MCF 10A (cell line): ENCODE measurements at regions not wholly inside any gene's neighbourhood (a gene's known extent, or its start where the extent isn't known, plus 50 kb on each side); places are given as distances from the start of the nearest gene placed in this dataset.

Experiments used
- BruUV-seq: library from RNA; stranded (reverse); fragments of 400-500 nt; replicated peaks from 2 replicates; lab custom pipeline; 2021; lab: Mats Ljungman, UMichigan
- CTCF ChIA-PET: fragments of 300-600 bp; sonication (Branson Sonifier 250); formaldehyde crosslinking; extraction: SDS; loops from one replicate; lab custom pipeline; 2021; ENCODE audit warnings: antibody characterized with exemption, inconsistent platforms; lab: Yijun Ruan, JAX
- POLR2A ChIA-PET: fragments of 300-600, 350-650 bp; sonication (Branson Sonifier 250); formaldehyde crosslinking; extraction: SDS; loops from one replicate; lab custom pipeline; 2020; ENCODE audit warnings: antibody characterized with exemption, inconsistent platforms; lab: Yijun Ruan, JAX
- DNase-seq: peaks from one replicate; pipeline ENCODE4 v3.0.0-alpha.2; 2018; ENCODE audit not compliant: unreplicated experiment
- H3K27ac Mint-ChIP-seq: one replicate; pipeline ENCODE4 v1.8.0; 2022; ENCODE audit warnings: mild to moderate bottlenecking, low read depth, mixed read lengths; ENCODE audit not compliant: unreplicated experiment
- H3K27me3 Mint-ChIP-seq: one replicate; pipeline ENCODE4 v1.8.0; 2022; ENCODE audit warnings: mixed read lengths; ENCODE audit not compliant: insufficient read depth, unreplicated experiment
- H3K36me3 Mint-ChIP-seq: one replicate; pipeline ENCODE4 v1.8.0; 2022; ENCODE audit warnings: mild to moderate bottlenecking, moderate library complexity, mixed read lengths; ENCODE audit not compliant: insufficient read depth, unreplicated experiment
- H3K4me1 Mint-ChIP-seq: one replicate; pipeline ENCODE4 v1.8.0; 2022; ENCODE audit warnings: mixed read lengths; ENCODE audit not compliant: insufficient read depth, unreplicated experiment
- H3K4me3 Mint-ChIP-seq: one replicate; pipeline ENCODE4 v1.8.0; 2022; ENCODE audit warnings: mild to moderate bottlenecking, moderate library complexity, mixed read lengths; ENCODE audit not compliant: unreplicated experiment
- H3K9me3 Mint-ChIP-seq: one replicate; pipeline ENCODE4 v1.8.0; 2022; ENCODE audit warnings: mixed read lengths; ENCODE audit not compliant: unreplicated experiment
- intact Hi-C: fragments of 100-400 bp; cut with micrococcal nuclease; formaldehyde crosslinking; loops from 2 replicates; pipeline ENCODE4 v1.14.1; 2022
- TF ChIP-seq, protein P1 (sequence below): fragments of 200-600 bp; IDR thresholded peaks from one replicate; pipeline ENCODE4 v1.8.0; 2022; ENCODE audit warnings: antibody characterized with exemption, mild to moderate bottlenecking; ENCODE audit not compliant: unreplicated experiment

DNA sequence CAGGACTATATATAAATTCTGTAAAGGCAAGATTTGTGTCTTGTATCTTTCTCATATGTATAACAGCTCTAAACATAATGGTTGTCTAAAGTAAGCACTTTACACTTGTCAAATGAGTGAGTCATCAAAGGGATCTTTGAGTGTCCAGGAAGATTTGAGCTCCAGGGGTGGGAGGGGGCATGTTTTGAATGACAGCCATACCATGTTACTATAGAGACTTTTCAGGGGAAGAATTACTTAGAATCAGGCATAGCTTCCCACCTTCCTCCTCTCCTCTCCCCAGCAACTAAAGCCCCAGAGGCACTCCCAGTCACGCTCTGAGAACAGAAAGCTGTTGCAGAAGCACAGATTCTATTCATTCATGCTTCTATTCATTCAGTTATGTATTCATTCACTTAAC lies 65.8 kb upstream of the ALK start:
- Mint-ChIP-seq H3K27ac (no peak overlapping the region), H3K4me1 (peaks cover 7% of the 10 kb centered on the region), H3K9me3 (no peaks in the 10 kb centered on the region), H3K36me3 (no peaks in the 10 kb centered on the region), H3K4me3 (no peak overlapping the region), H3K27me3 (peaks cover 10% of the 10 kb centered on the region)
- ChIA-PET CTCF (interaction anchor here (0.9 to 1.1 kb wide), 4 partner anchors 15 to 58 kb away, joined by 4 to 5 read pairs (median 4); no protein-coding TSS in a partner anchor), POLR2A (no interaction called here)
- DNase-seq = no peak
- intact Hi-C loops = no loop called here
- no TSS peak for BruUV-seq
- TF ChIP-seq, protein P1, sequence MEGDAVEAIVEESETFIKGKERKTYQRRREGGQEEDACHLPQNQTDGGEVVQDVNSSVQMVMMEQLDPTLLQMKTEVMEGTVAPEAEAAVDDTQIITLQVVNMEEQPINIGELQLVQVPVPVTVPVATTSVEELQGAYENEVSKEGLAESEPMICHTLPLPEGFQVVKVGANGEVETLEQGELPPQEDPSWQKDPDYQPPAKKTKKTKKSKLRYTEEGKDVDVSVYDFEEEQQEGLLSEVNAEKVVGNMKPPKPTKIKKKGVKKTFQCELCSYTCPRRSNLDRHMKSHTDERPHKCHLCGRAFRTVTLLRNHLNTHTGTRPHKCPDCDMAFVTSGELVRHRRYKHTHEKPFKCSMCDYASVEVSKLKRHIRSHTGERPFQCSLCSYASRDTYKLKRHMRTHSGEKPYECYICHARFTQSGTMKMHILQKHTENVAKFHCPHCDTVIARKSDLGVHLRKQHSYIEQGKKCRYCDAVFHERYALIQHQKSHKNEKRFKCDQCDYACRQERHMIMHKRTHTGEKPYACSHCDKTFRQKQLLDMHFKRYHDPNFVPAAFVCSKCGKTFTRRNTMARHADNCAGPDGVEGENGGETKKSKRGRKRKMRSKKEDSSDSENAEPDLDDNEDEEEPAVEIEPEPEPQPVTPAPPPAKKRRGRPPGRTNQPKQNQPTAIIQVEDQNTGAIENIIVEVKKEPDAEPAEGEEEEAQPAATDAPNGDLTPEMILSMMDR = no peak

DNA sequence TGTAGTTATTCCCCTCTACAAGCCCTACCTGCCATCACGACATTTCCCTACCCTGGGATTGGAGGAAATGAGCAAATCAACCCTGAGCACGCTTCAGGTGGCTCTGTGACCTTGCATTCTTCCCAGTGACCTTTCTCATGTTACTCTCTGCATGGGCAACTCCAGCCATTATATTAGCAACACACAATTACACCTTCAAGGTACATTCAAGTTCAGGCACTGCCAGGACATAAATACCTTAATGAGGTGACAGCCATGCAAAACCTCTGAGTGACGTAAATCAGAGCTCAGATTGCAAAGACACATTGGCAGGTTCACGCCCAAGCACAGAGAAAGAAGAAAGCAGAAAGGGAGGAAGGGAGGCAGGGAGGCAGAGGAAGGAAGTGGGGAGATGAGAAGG lies 68.7 kb upstream of the ALK start:
- POLR2A ChIA-PET = no interaction called here
- peaks cover 7% of the 10 kb centered on the region for H3K4me1 Mint-ChIP-seq
- no TSS peak for BruUV-seq
- TF ChIP-seq, protein P1 = no peak
- CTCF ChIA-PET = interaction anchor here (1.1 kb wide), 1 partner anchor 11 kb away, joined by 3 read pairs; no protein-coding TSS in a partner anchor
- no peak overlapping the region for H3K4me3 Mint-ChIP-seq
- intact Hi-C loops = no loop called here
- no peaks in the 10 kb centered on the region for H3K36me3 Mint-ChIP-seq
- no peak overlapping the region for H3K27ac Mint-ChIP-seq
- no peaks in the 10 kb centered on the region for H3K9me3 Mint-ChIP-seq
- peaks cover 13% of the 10 kb centered on the region for H3K27me3 Mint-ChIP-seq
- peak; percentile 11 for DNase-seq

DNA sequence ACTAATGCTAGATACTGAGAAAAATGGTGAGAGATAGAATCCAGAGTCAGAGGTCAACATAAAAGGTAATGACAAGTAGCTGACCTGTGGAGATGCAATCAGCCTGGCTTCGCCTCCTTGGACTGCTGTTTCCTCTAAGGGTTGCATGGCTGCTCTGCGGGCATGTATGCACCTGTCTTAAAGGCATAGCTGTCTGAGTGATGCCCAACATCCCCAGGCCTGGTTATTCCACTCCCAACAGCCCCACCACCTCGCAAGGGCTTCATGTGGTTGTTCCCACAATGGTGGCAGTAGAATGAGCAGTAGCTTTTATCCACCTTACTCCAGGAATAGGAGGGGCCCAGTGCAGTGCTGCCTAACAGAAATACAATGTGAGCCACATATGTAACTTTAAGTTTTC lies 69.7 kb upstream of the ALK start:
- Mint-ChIP-seq H3K27me3 (peaks cover 22% of the 10 kb centered on the region), H3K36me3 (no peaks in the 10 kb centered on the region), H3K9me3 (no peaks in the 10 kb centered on the region), H3K4me1 (peaks cover 7% of the 10 kb centered on the region), H3K4me3 (no peak overlapping the region), H3K27ac (no peak overlapping the region)
- no TSS peak for BruUV-seq
- TF ChIP-seq, protein P1 = no peak
- CTCF ChIA-PET = interaction anchor here (1.1 kb wide), 1 partner anchor 12 kb away, joined by 3 read pairs; no protein-coding TSS in a partner anchor
- intact Hi-C loops = no loop called here
- DNase-seq = no peak
- POLR2A ChIA-PET = no interaction called here

DNA sequence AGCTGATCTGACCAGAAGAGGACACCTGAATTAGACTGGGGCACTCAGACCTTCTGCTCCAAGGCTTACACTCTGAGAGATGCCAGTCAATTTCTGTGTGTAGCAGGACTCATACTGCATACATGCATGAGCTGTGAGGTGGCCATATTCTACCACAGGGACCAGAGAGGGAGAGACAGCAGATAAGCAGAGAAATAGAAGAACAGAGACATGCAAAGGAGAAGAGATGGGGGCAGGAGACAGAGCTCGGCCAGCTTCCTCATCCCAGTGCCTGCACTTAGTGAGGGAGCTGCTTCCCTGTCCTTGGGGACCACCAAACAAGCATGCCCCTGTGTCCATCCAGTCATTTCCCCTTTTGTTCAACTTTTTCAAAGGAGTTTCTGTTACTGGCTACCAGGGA lies 73.9 kb upstream of the ALK start:
- peaks cover 61% of the 10 kb centered on the region for H3K27me3 Mint-ChIP-seq
- H3K9me3 Mint-ChIP-seq = no peaks in the 10 kb centered on the region
- POLR2A ChIA-PET = interaction anchor here (0.6 kb wide), 1 partner anchor 20 kb away, joined by 3 read pairs; no protein-coding TSS in a partner anchor
- DNase-seq = no peak
- TF ChIP-seq, protein P1 = no peak
- no peaks in the 10 kb centered on the region for H3K36me3 Mint-ChIP-seq
- intact Hi-C loops = no loop called here
- CTCF ChIA-PET = no interaction called here
- no peak overlapping the region for H3K27ac Mint-ChIP-seq
- no peak overlapping the region for H3K4me3 Mint-ChIP-seq
- H3K4me1 Mint-ChIP-seq = peaks cover 4% of the 10 kb centered on the region
- no TSS peak for BruUV-seq
